ENCODE measurements at regions not wholly inside any gene's neighbourhood (a gene's known extent, or its start where the extent isn't known, plus 50 kb on each side); places are given as distances from the start of the nearest gene placed in this dataset.
"Not testable (repeated sequence)": the region's sequence is repeated elsewhere in the genome, so short reads cannot be mapped to it uniquely, and the experiment has no call there.

DNA sequence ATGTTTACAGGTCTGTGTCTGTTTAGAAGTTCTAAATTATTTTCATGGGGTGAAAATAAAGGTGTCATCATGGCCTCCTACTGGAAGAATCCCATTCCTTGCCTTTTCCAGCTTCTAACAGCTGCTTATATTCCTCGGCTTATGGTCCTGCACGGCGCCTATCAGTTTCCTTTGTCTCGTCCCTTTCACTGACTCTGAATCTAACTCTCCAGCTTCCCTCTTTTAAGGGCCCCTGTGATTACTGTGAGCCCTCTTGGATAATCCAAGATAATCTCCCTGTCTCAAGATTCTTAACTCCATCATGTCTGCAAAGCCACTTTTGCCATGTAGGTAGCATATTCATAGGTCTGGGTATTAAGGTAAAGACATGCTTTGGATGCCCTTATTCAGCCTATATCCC, 441.0 kb upstream of the ERCC4 start:
- H3K27ac Mint-ChIP-seq, result no peak overlapping the region
- no peaks in the 10 kb centered on the region for H3K36me3 Mint-ChIP-seq (ENCODE audit: low read depth)
- no peaks in the 10 kb centered on the region for H3K4me1 Mint-ChIP-seq

DNA sequence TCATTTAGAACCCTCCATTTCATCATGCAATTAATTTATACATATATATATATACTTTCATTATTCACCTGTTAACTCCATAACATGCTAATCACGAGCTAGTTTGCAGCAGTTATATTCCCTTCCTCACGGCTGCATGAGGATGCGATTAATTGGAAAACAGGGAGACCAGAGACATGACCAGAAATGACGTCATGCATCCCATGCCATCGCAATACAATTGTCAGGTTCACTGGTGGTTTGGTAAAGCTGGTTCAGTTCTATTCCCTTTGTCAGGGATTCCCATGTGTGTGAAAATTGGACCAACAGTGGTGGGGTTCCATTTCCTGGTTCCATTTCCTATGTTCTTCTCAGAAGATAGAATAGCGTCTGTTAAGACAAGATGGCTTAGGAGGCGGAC, 440.4 kb upstream of the ERCC4 start:
- peaks cover 11% of the 10 kb centered on the region for H3K9me3 Mint-ChIP-seq
- no peak overlapping the region for H3K4me3 Mint-ChIP-seq
- TF ChIP-seq, protein P1, sequence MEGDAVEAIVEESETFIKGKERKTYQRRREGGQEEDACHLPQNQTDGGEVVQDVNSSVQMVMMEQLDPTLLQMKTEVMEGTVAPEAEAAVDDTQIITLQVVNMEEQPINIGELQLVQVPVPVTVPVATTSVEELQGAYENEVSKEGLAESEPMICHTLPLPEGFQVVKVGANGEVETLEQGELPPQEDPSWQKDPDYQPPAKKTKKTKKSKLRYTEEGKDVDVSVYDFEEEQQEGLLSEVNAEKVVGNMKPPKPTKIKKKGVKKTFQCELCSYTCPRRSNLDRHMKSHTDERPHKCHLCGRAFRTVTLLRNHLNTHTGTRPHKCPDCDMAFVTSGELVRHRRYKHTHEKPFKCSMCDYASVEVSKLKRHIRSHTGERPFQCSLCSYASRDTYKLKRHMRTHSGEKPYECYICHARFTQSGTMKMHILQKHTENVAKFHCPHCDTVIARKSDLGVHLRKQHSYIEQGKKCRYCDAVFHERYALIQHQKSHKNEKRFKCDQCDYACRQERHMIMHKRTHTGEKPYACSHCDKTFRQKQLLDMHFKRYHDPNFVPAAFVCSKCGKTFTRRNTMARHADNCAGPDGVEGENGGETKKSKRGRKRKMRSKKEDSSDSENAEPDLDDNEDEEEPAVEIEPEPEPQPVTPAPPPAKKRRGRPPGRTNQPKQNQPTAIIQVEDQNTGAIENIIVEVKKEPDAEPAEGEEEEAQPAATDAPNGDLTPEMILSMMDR (IDR thresholded peaks at IDR 0.05), result no peak
- peaks cover 3% of the 10 kb centered on the region for H3K27me3 Mint-ChIP-seq (ENCODE audit: low read depth, poor library complexity)
- H3K27ac Mint-ChIP-seq, result no peak overlapping the region
- no peaks in the 10 kb centered on the region for H3K4me1 Mint-ChIP-seq
- no peak for DNase-seq
- H3K36me3 Mint-ChIP-seq (ENCODE audit: low read depth), result no peaks in the 10 kb centered on the region

More for the DNA sequence above, 441.0 kb upstream of the ERCC4 start:
- TF ChIP-seq, protein P1 (IDR thresholded peaks at IDR 0.05), result no peak
- Mint-ChIP-seq H3K9me3 (peaks cover 11% of the 10 kb centered on the region), H3K27me3 (ENCODE audit: low read depth, poor library complexity) (peaks cover 3% of the 10 kb centered on the region), H3K4me3 (no peak overlapping the region)
- DNase-seq, result no peak

DNA sequence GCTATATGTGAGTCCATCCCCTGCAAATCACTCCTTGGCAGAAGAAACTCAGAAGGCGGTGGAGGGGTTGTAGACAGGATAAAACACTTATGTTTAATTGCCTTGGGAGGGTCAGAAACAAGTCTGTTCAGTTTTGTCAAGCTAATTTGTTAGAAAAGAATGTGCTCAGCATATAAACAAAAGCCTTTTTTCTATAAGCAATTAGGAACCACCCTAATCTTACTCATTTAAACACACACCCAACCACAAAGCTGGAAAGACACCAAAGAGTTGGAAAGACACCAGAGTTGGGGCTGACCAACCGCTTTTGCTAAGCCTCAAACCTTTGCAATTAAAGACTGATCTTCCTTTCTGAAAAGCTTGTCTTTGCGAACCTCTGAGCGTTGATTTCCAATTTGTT, 439.2 kb upstream of the ERCC4 start:
- no peak overlapping the region for H3K4me3 Mint-ChIP-seq

DNA sequence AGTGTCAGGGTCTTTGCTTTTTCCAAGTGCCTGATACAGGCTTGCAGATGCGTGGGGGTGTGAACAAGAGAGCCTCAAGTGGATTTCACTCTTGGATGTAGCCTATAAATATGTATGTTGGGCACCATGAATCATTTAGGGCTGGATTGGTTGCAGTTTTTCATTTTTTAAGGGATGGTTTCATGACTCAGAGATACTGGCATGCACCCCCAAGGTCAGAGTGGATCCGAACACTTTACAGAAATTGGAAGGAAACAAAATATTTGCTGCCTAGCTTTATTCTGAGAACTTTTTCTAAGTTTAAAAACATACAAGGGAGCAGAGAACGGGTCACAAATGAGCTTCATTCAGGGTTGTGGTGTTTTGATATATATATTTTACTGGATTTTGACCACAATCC, 436.8 kb upstream of the ERCC4 start:
- Mint-ChIP-seq H3K9me3 (no peaks in the 10 kb centered on the region), H3K4me1 (no peaks in the 10 kb centered on the region), H3K36me3 (ENCODE audit: low read depth) (no peaks in the 10 kb centered on the region), H3K27ac (no peak overlapping the region), H3K4me3 (no peak overlapping the region), H3K27me3 (ENCODE audit: low read depth, poor library complexity) (peaks cover 3% of the 10 kb centered on the region)
- TF ChIP-seq, protein P1 (IDR thresholded peaks at IDR 0.05), result no peak
- DNase-seq, result no peak

More for the DNA sequence above, 439.2 kb upstream of the ERCC4 start:
- DNase-seq, result no peak
- TF ChIP-seq, protein P1 (IDR thresholded peaks at IDR 0.05), result no peak
- Mint-ChIP-seq H3K36me3 (ENCODE audit: low read depth) (no peaks in the 10 kb centered on the region), H3K27ac (no peak overlapping the region), H3K9me3 (peaks cover 6% of the 10 kb centered on the region), H3K4me1 (no peaks in the 10 kb centered on the region), H3K27me3 (ENCODE audit: low read depth, poor library complexity) (peaks cover 3% of the 10 kb centered on the region)

DNA sequence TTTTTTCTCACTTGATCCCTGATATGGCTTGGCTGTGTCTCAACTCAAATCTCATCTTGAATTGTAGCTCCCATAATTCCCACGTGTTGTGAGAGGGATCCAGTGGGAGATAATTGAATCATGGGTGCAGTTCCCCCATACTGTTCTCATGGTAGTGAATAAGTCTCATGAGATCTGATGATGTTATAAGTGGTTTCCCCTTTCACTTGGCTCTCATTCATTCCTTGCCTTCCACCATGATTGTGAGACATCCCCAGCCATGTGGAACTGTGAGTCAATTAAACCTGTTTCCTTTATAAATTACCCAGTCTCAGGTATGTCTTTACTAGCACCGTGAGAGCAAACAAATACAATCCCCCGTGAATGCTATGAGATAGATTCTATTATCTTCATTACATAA, 430.5 kb upstream of the ERCC4 start:
- H3K4me3 Mint-ChIP-seq; H3K27ac Mint-ChIP-seq; DNase-seq; H3K4me1 Mint-ChIP-seq; H3K9me3 Mint-ChIP-seq; H3K27me3 Mint-ChIP-seq (ENCODE audit: low read depth, poor library complexity); H3K36me3 Mint-ChIP-seq (ENCODE audit: low read depth): not testable (repeated sequence)

DNA sequence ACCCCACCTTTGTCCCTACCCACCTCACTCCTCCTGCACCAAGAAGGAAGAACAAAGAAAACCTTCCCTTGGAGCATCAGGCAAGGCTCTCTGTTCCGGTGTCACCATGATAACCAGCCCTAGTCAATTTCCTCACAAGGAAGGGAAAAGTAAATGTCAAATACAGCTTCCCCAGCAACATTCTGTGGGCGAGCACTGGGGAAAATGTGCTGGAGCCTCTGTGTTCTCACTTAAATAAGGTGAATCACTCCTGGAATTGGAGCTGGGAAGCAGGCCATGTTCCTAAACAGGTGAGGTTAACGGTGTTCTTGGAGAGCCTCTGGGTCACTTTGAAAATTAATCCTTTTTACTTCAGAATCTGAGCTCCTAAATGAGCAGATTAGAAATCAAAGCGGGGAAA, 427.9 kb upstream of the ERCC4 start:
- no peak for DNase-seq
- Mint-ChIP-seq H3K27ac (no peak overlapping the region), H3K4me1 (no peaks in the 10 kb centered on the region), H3K4me3 (no peak overlapping the region), H3K27me3 (ENCODE audit: low read depth, poor library complexity) (no peaks in the 10 kb centered on the region), H3K36me3 (ENCODE audit: low read depth) (no peaks in the 10 kb centered on the region), H3K9me3 (no peaks in the 10 kb centered on the region)
- TF ChIP-seq, protein P1 (IDR thresholded peaks at IDR 0.05), result no peak
